HEK293 (cell line): ENCODE measurements at regions not wholly inside any gene's neighbourhood (a gene's known extent, or its start where the extent isn't known, plus 50 kb on each side); places are given as distances from the start of the nearest gene placed in this dataset.

Experiments
- CTCF ChIA-PET: fragments of 350-600 bp; formaldehyde crosslinking; extraction: SDS; loops from one replicate; lab custom pipeline; 2021; ENCODE audit warnings: antibody characterized with exemption; lab: Yijun Ruan, JAX
- POLR2A ChIA-PET: fragments of 300-600 bp; formaldehyde crosslinking; extraction: SDS; loops from one replicate; lab custom pipeline; 2020; ENCODE audit warnings: antibody characterized with exemption, inconsistent platforms; lab: Yijun Ruan, JAX
- H3K27ac ChIP-seq: fragments of 200-500 bp; sonication (Bioruptor generic); 2 replicates; pipeline ENCODE4 v1.5.1; 2014; ENCODE audit warnings: low read depth, low read length, control low read depth, inconsistent platforms; ENCODE audit errors: extremely low read depth
- H3K36me3 ChIP-seq, 2 experiments: fragments of 200-500 bp in 1 of 2; sonication (Bioruptor generic) in 1 of 2; 1 replicate in 1 of 2; 2 replicates in 1 of 2; pipeline ENCODE4 v1.5.1; 2014 to 2017; ENCODE audit warnings: inconsistent platforms in 2 of 2, low read length in 2 of 2; ENCODE audit not compliant: control insufficient read depth in 2 of 2, insufficient read depth in 1 of 2
- H3K4me1 ChIP-seq: fragments of 200-500 bp; sonication (Bioruptor generic); 2 replicates; pipeline ENCODE4 v1.5.1; 2014; ENCODE audit warnings: mild to moderate bottlenecking, low read length, inconsistent platforms; ENCODE audit not compliant: control insufficient read depth, insufficient read depth
- H3K4me3 ChIP-seq: 2 replicates; pipeline ENCODE4 v1.5.1; 2011; ENCODE audit warnings: low read depth, mild to moderate bottlenecking, control low read depth, low read length, moderate library complexity
- H3K9me3 ChIP-seq: fragments of 200-500 bp; sonication (Bioruptor generic); 2 replicates; pipeline ENCODE4 v1.5.1; 2014; ENCODE audit warnings: low read depth, low read length, inconsistent platforms; ENCODE audit not compliant: control insufficient read depth, insufficient read depth
- BCL11A ChIP-seq: fragments of 450-650 bp; formaldehyde crosslinking; IDR thresholded peaks from 2 replicates; pipeline ENCODE4 v1.5.1; 2016; ENCODE audit warnings: low read depth, missing biosample characterization, missing genetic modification characterization
- IKZF3 ChIP-seq: fragments of 450-650 bp; IDR thresholded peaks from 2 replicates; pipeline ENCODE4 v1.5.0; 2018; ENCODE audit warnings: missing biosample characterization, mild to moderate bottlenecking, missing genetic modification characterization, moderate library complexity
- KLF10 ChIP-seq: fragments of 450-650 bp; IDR thresholded peaks from 2 replicates; pipeline ENCODE4 v1.5.1; 2018; ENCODE audit warnings: missing biosample characterization, mild to moderate bottlenecking, missing genetic modification characterization
- KLF8 ChIP-seq: fragments of 450-650 bp; formaldehyde crosslinking; IDR thresholded peaks from 2 replicates; pipeline ENCODE4 v1.5.1; 2016; ENCODE audit warnings: missing biosample characterization, missing genetic modification characterization
- SETDB1 ChIP-seq: IDR thresholded peaks from one replicate; pipeline ENCODE4 v1.6.1; 2017; ENCODE audit warnings: mild to moderate bottlenecking, low read length, moderate library complexity, mixed read lengths; ENCODE audit not compliant: insufficient read length
- TRIM28 ChIP-seq: IDR thresholded peaks from 2 replicates; pipeline ENCODE4 v1.6.1; 2011; ENCODE audit warnings: low read length, control low read depth, borderline replicate concordance
- ZBTB8A ChIP-seq: fragments of 450-650 bp; formaldehyde crosslinking; IDR thresholded peaks from 2 replicates; pipeline ENCODE4 v1.5.1; 2016; ENCODE audit warnings: missing biosample characterization, missing genetic modification characterization
- ZEB2 ChIP-seq: fragments of 450-650 bp; formaldehyde crosslinking; IDR thresholded peaks from 2 replicates; pipeline ENCODE4 v1.5.1; 2016; ENCODE audit warnings: missing biosample characterization, missing genetic modification characterization
- ZFP41 ChIP-seq: fragments of 450-650 bp; formaldehyde crosslinking; IDR thresholded peaks from 2 replicates; pipeline ENCODE4 v1.5.1; 2016; ENCODE audit warnings: missing biosample characterization, missing genetic modification characterization, borderline replicate concordance
- ZNF112 ChIP-seq: fragments of 450-650 bp; formaldehyde crosslinking; IDR thresholded peaks from 2 replicates; pipeline ENCODE4 v1.5.0; 2017; ENCODE audit warnings: missing biosample characterization, missing genetic modification characterization
- ZNF114 ChIP-seq: fragments of 450-650 bp; formaldehyde crosslinking; IDR thresholded peaks from 2 replicates; pipeline ENCODE4 v1.5.0; 2017; ENCODE audit warnings: missing biosample characterization, missing genetic modification characterization
- ZNF16 ChIP-seq: fragments of 450-650 bp; formaldehyde crosslinking; IDR thresholded peaks from 2 replicates; pipeline ENCODE4 v1.5.1; 2016; ENCODE audit warnings: low read depth, missing biosample characterization, missing genetic modification characterization
- ZNF211 ChIP-seq: fragments of 450-650 bp; formaldehyde crosslinking; IDR thresholded peaks from 2 replicates; pipeline ENCODE4 v1.5.1; 2016; ENCODE audit warnings: low read depth, missing biosample characterization, missing genetic modification characterization
- ZNF223 ChIP-seq: fragments of 450-650 bp; formaldehyde crosslinking; IDR thresholded peaks from 2 replicates; pipeline ENCODE4 v1.5.1; 2016; ENCODE audit warnings: missing biosample characterization, missing genetic modification characterization
- ZNF311 ChIP-seq: fragments of 450-650 bp; formaldehyde crosslinking; IDR thresholded peaks from 2 replicates; pipeline ENCODE4 v1.5.1; 2017; ENCODE audit warnings: missing biosample characterization, missing genetic modification characterization, borderline replicate concordance
- ZNF324 ChIP-seq: fragments of 450-650 bp; formaldehyde crosslinking; IDR thresholded peaks from 2 replicates; pipeline ENCODE4 v1.5.1; 2016; ENCODE audit warnings: missing biosample characterization, missing genetic modification characterization
- ZNF501 ChIP-seq: fragments of 450-650 bp; formaldehyde crosslinking; IDR thresholded peaks from 2 replicates; pipeline ENCODE4 v1.5.1; 2016; ENCODE audit warnings: missing biosample characterization, missing genetic modification characterization
- ZNF558 ChIP-seq: fragments of 450-650 bp; formaldehyde crosslinking; IDR thresholded peaks from 2 replicates; pipeline ENCODE4 v1.5.1; 2016; ENCODE audit warnings: missing biosample characterization, missing genetic modification characterization
- ZNF560 ChIP-seq: fragments of 450-650 bp; formaldehyde crosslinking; IDR thresholded peaks from 2 replicates; pipeline ENCODE4 v1.5.1; 2017; ENCODE audit warnings: missing biosample characterization, missing genetic modification characterization, borderline replicate concordance
- ZNF561 ChIP-seq: fragments of 450-650 bp; IDR thresholded peaks from 2 replicates; pipeline ENCODE4 v1.5.1; 2018; ENCODE audit warnings: missing biosample characterization, missing genetic modification characterization, borderline replicate concordance
- ZNF600 ChIP-seq: fragments of 450-650 bp; formaldehyde crosslinking; IDR thresholded peaks from 2 replicates; pipeline ENCODE4 v1.5.1; 2016; ENCODE audit warnings: missing biosample characterization, missing genetic modification characterization
- ZNF621 ChIP-seq: fragments of 450-650 bp; formaldehyde crosslinking; IDR thresholded peaks from 2 replicates; pipeline ENCODE4 v1.5.1; 2017; ENCODE audit warnings: missing biosample characterization, missing genetic modification characterization
- ZNF76 ChIP-seq: fragments of 450-650 bp; formaldehyde crosslinking; IDR thresholded peaks from 2 replicates; pipeline ENCODE4; 2016; ENCODE audit warnings: low read depth, missing biosample characterization, missing genetic modification characterization, borderline replicate concordance
- ZNF777 ChIP-seq: fragments of 450-650 bp; formaldehyde crosslinking; IDR thresholded peaks from 2 replicates; pipeline ENCODE4 v1.5.1; 2017; ENCODE audit warnings: missing biosample characterization, missing genetic modification characterization, borderline replicate concordance
- ZXDB ChIP-seq: fragments of 450-650 bp; formaldehyde crosslinking; IDR thresholded peaks from 2 replicates; pipeline ENCODE4 v1.5.1; 2016; ENCODE audit warnings: missing biosample characterization, missing genetic modification characterization
- TF ChIP-seq, protein P1 (sequence below): fragments of 450-650 bp; formaldehyde crosslinking; IDR thresholded peaks from 2 replicates; pipeline ENCODE4 v1.5.1; 2016; ENCODE audit warnings: missing biosample characterization, missing genetic modification characterization
- TF ChIP-seq, protein P2 (sequence below): fragments of 450-650 bp; formaldehyde crosslinking; IDR thresholded peaks from 2 replicates; pipeline ENCODE4 v1.5.1; 2016; ENCODE audit warnings: missing biosample characterization, missing genetic modification characterization
- TF ChIP-seq, protein P3 (sequence below): fragments of 450-650 bp; formaldehyde crosslinking; IDR thresholded peaks from 2 replicates; pipeline ENCODE4 v1.5.1; 2016; ENCODE audit warnings: missing biosample characterization, missing genetic modification characterization

DNA sequence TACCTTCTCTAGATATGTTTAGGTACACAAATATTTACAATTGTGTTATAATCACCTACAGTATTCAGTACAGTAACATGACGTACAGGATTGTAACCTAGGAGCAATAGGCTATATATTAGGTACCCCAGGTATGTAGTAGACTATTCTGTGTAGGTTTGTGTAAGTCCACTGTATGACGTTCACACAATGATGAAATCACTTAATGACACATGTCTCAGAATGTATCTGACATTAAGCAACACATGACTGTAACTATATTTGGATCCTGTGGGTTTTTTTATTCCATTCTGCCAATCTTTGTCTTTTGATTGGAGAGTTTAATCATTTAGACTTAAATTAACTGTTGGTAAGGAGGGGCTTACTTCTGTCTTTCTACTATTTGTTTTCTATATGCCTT is 52.1 kb downstream of the STYXL2 start:
- no peak overlapping the region for H3K27ac ChIP-seq
- no peaks in the 10 kb centered on the region for H3K36me3 ChIP-seq
- no peak overlapping the region for H3K4me3 ChIP-seq
- no peaks in the 10 kb centered on the region for H3K4me1 ChIP-seq
- ChIA-PET CTCF (no interaction called here), POLR2A (no interaction called here)
- H3K9me3 ChIP-seq = no peaks in the 10 kb centered on the region
- TF ChIP-seq ZNF560 (tag by site-specific recombination) = no peak

DNA sequence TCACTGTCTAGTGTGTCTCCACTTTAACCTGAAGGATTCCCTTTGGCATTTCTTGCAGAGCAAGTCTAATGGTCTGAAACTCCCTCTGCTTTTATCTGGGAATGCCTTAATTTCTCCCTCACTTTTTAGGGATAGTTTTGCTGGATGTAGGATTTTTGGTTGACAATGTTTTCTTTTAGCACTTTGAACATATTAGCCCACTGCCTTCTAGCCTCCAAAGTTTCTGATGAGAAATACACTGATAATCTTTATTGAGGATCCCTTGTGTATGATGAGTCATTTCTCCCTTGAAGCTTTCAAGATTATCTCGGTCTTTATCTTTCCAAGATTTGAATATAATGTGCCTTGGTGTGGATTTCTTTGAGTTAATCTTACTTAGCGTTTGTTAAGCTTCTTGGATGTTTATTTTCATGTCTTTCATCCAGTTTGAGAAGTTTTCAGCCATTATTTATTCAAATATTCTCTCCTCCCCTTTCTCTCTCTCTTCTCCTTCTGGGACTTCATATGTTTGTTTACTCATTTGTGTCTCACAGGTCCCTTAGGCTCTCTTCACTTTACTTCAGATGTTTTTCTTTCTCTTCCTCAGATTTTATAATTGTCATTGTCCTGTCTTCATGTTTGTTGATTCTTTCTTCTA is 53.1 kb downstream of the STYXL2 start:
- TF ChIP-seq ZNF211 (no peak), IKZF3 (tag by site-specific recombination) (no peak), SETDB1 (peak; percentile 94), ZNF558 (tag by site-specific recombination) (peak; percentile 52; the same call in 1 of the 2 replicates), TRIM28 (peak; percentile 89), ZNF76 (tag by site-specific recombination) (no peak), ZNF223 (no peak), ZNF112 (tag by site-specific recombination) (no peak), ZNF621 (no peak), ZNF16 (tag by site-specific recombination) (no peak), ZNF114 (tag by site-specific recombination) (no peak), ZEB2 (tag by site-specific recombination) (no peak)
- TF ChIP-seq, protein P1, sequence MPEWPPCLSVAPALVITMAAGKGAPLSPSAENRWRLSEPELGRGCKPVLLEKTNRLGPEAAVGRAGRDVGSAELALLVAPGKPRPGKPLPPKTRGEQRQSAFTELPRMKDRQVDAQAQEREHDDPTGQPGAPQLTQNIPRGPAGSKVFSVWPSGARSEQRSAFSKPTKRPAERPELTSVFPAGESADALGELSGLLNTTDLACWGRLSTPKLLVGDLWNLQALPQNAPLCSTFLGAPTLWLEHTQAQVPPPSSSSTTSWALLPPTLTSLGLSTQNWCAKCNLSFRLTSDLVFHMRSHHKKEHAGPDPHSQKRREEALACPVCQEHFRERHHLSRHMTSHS = no peak
- no peak overlapping the region for H3K27ac ChIP-seq
- no peak overlapping the region for H3K4me3 ChIP-seq
- ChIA-PET POLR2A (no interaction called here), CTCF (no interaction called here)
- H3K36me3 ChIP-seq = no peaks in the 10 kb centered on the region
- H3K9me3 ChIP-seq = no peaks in the 10 kb centered on the region
- no peaks in the 10 kb centered on the region for H3K4me1 ChIP-seq

DNA sequence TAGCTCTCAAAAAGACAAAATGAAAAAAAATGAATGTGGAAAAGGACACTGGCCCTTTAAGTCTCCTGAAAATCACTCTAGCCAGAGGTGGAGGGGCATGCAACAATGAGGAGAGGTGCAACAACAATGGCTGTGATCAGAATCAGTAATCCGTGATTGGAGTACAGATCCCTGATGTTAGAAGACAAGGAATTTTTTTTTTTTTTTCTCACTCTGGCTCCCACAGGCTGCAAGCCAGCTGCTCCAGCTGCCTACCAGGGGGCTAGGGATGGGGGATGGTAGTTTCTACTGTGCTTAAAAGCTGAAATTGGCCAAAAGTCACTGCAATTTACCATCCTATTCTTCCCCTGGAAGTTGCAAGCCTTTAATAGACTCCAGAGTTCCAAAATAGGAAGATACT is 54.5 kb downstream of the STYXL2 start:
- Histone ChIP-seq H3K36me3 (no peaks in the 10 kb centered on the region), H3K4me1 (no peaks in the 10 kb centered on the region), H3K4me3 (no peak overlapping the region), H3K27ac (no peak overlapping the region), H3K9me3 (no peaks in the 10 kb centered on the region)
- TF ChIP-seq ZNF501 (tag by site-specific recombination) (no peak), KLF10 (tag by site-specific recombination) (no peak), ZNF324 (tag by site-specific recombination) (no peak), ZBTB8A (tag by site-specific recombination) (no peak), ZNF600 (tag by site-specific recombination) (no peak), ZNF16 (tag by site-specific recombination) (no peak), ZFP41 (tag by site-specific recombination) (no peak), ZNF311 (no peak), ZNF777 (no peak), KLF8 (tag by site-specific recombination) (no peak), ZXDB (tag by site-specific recombination) (no peak), ZNF561 (no peak), BCL11A (tag by site-specific recombination) (no peak)
- TF ChIP-seq, protein P2, sequence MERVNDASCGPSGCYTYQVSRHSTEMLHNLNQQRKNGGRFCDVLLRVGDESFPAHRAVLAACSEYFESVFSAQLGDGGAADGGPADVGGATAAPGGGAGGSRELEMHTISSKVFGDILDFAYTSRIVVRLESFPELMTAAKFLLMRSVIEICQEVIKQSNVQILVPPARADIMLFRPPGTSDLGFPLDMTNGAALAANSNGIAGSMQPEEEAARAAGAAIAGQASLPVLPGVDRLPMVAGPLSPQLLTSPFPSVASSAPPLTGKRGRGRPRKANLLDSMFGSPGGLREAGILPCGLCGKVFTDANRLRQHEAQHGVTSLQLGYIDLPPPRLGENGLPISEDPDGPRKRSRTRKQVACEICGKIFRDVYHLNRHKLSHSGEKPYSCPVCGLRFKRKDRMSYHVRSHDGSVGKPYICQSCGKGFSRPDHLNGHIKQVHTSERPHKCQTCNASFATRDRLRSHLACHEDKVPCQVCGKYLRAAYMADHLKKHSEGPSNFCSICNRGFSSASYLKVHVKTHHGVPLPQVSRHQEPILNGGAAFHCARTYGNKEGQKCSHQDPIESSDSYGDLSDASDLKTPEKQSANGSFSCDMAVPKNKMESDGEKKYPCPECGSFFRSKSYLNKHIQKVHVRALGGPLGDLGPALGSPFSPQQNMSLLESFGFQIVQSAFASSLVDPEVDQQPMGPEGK (tag by site-specific recombination) = no peak
- TF ChIP-seq, protein P3, sequence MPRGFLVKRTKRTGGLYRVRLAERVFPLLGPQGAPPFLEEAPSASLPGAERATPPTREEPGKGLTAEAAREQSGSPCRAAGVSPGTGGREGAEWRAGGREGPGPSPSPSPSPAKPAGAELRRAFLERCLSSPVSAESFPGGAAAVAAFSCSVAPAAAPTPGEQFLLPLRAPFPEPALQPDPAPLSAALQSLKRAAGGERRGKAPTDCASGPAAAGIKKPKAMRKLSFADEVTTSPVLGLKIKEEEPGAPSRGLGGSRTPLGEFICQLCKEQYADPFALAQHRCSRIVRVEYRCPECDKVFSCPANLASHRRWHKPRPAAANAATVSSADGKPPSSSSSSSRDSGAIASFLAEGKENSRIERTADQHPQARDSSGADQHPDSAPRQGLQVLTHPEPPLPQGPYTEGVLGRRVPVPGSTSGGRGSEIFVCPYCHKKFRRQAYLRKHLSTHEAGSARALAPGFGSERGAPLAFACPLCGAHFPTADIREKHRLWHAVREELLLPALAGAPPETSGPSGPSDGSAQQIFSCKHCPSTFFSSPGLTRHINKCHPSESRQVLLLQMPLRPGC (tag by site-specific recombination) = no peak
- POLR2A ChIA-PET = no interaction called here
- CTCF ChIA-PET = interaction anchor here (0.6 to 0.7 kb wide), 3 partner anchors 13 to 559 kb away, joined by 3 to 6 read pairs (median 5); no protein-coding TSS in a partner anchor
